ENCODE measurements at regions not wholly inside any gene's neighbourhood (a gene's known extent, or its start where the extent isn't known, plus 50 kb on each side); places are given as distances from the start of the nearest gene placed in this dataset.

- H3K4me3 ChIP-seq (ENCODE audit: low read depth, low read length) = no peak overlapping the region
- TF ChIP-seq CTCF (IDR thresholded peaks at IDR 0.05; ENCODE audit: low read depth, low read length) = no peak
These were observed 97.8 kb upstream of the SLC35G4 start for GRCh38 chr18:11511434-11512095.

- no peak overlapping the region for H3K4me3 ChIP-seq (ENCODE audit: low read depth, low read length)
- TF ChIP-seq CTCF (IDR thresholded peaks at IDR 0.05; ENCODE audit: low read depth, low read length) = no peak
These were observed 102.5 kb upstream of the SLC35G4 start for GRCh38 chr18:11506856-11507255.

GRCh38 chr18:11505993-11506392, 103.4 kb upstream of the SLC35G4 start:
- no peak for TF ChIP-seq CTCF (IDR thresholded peaks at IDR 0.05; ENCODE audit: low read depth, low read length)
- H3K4me3 ChIP-seq (ENCODE audit: low read depth, low read length) = no peak overlapping the region

GRCh38 chr18:11504962-11505361, 104.4 kb upstream of the SLC35G4 start:
- no peak for TF ChIP-seq CTCF (IDR thresholded peaks at IDR 0.05; ENCODE audit: low read depth, low read length)
- no peak overlapping the region for H3K4me3 ChIP-seq (ENCODE audit: low read depth, low read length)

- TF ChIP-seq CTCF (IDR thresholded peaks at IDR 0.05; ENCODE audit: low read depth, low read length) = no peak
- H3K4me3 ChIP-seq (ENCODE audit: low read depth, low read length) = no peak overlapping the region
These were observed 107.0 kb upstream of the SLC35G4 start for GRCh38 chr18:11502368-11502767.

- no peak overlapping the region for H3K4me3 ChIP-seq (ENCODE audit: low read depth, low read length)
- no peak for TF ChIP-seq CTCF (IDR thresholded peaks at IDR 0.05; ENCODE audit: low read depth, low read length)
These were observed 108.0 kb upstream of the SLC35G4 start for GRCh38 chr18:11501352-11501751.

- no peak for TF ChIP-seq CTCF (IDR thresholded peaks at IDR 0.05; ENCODE audit: low read depth, low read length)
- no peak overlapping the region for H3K4me3 ChIP-seq (ENCODE audit: low read depth, low read length)
These were observed 109.0 kb upstream of the SLC35G4 start for GRCh38 chr18:11500153-11501122.
